Body of pancreas (tissue), 4 donors: ENCODE measurements at regions not wholly inside any gene's neighbourhood (a gene's known extent, or its start where the extent isn't known, plus 50 kb on each side); places are given as distances from the start of the nearest gene placed in this dataset.

ENCODE experiments used
- POLR2A ChIP-seq, 3 donors: fragments of 450-650 bp; IDR thresholded peaks; one replicate each; pipeline ENCODE4 v1.6.1; 2016; ENCODE audit warnings: antibody characterized with exemption in 3 of 3, mild to moderate bottlenecking in 2 of 3
- TF ChIP-seq, protein P1 (sequence below), 7 experiments: fragments of 450-650 bp in 4 of 7; fragments of 200-600 bp in 3 of 7; sonication (generic) in 3 of 7; IDR thresholded peaks; one replicate each; pipeline ENCODE4 v1.5.1; 2016 to 2019; ENCODE audit warnings: antibody characterized with exemption in 7 of 7

DNA sequence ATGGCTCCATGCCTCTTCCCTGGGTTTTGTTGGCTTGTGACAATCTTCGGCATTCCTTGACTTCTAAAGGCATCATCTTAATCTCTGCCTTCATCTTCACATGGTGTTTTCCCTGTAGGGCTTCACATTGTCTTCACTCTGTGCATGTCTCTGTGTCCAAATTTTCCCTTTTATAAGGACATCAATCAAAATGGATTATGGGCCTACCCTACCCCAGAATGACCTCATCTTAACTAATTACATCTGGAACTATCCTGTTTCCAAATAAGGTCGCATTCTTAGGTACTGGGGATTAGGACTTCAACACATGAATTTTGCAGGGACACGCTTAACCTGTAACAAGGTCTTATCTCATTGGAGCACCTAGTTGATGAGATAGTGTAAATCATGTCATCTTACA lies 290.3 kb upstream of the KLF12 start:
- TF ChIP-seq, protein P1, sequence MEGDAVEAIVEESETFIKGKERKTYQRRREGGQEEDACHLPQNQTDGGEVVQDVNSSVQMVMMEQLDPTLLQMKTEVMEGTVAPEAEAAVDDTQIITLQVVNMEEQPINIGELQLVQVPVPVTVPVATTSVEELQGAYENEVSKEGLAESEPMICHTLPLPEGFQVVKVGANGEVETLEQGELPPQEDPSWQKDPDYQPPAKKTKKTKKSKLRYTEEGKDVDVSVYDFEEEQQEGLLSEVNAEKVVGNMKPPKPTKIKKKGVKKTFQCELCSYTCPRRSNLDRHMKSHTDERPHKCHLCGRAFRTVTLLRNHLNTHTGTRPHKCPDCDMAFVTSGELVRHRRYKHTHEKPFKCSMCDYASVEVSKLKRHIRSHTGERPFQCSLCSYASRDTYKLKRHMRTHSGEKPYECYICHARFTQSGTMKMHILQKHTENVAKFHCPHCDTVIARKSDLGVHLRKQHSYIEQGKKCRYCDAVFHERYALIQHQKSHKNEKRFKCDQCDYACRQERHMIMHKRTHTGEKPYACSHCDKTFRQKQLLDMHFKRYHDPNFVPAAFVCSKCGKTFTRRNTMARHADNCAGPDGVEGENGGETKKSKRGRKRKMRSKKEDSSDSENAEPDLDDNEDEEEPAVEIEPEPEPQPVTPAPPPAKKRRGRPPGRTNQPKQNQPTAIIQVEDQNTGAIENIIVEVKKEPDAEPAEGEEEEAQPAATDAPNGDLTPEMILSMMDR (IDR thresholded peaks at IDR 0.05) = no peak
- no peak for TF ChIP-seq POLR2A (IDR thresholded peaks at IDR 0.05)
